ENCODE measurements at regions not wholly inside any gene's neighbourhood (a gene's known extent, or its start where the extent isn't known, plus 50 kb on each side); places are given as distances from the start of the nearest gene placed in this dataset.

- intact Hi-C loops (cut with micrococcal nuclease), result no loop called here
- Histone ChIP-seq H3K27me3 (ENCODE audit: low read depth) (no peaks in the 10 kb centered on the region), H3K36me3 (no peaks in the 10 kb centered on the region), H3K4me1 (no peaks in the 10 kb centered on the region), H3K27ac (replicated peaks) (no peak overlapping the region), H3K4me3 (no peak overlapping the region), H3K9me3 (replicated peaks) (peaks cover 19% of the 10 kb centered on the region)
- TF ChIP-seq CTCF (IDR thresholded peaks at IDR 0.05; ENCODE audit: borderline replicate concordance), result no peak
- no peak for DNase-seq
These were observed 570.4 kb downstream of the SI start for GRCh38 chr3:164507886-164508285.

- no peaks in the 10 kb centered on the region for H3K4me1 ChIP-seq
- no peak for DNase-seq
- intact Hi-C loops (cut with micrococcal nuclease), result no loop called here
These were observed 579.4 kb downstream of the SI start for GRCh38 chr3:164498917-164499316.

GRCh38 chr3:164488893-164489292 lies 589.4 kb downstream of the SI start:
- no peak overlapping the region for H3K27ac ChIP-seq (replicated peaks)
- no peak for TF ChIP-seq CTCF (IDR thresholded peaks at IDR 0.05; ENCODE audit: borderline replicate concordance)
- no peaks in the 10 kb centered on the region for H3K9me3 ChIP-seq (replicated peaks)
- no peak overlapping the region for H3K4me3 ChIP-seq
- intact Hi-C loops (cut with micrococcal nuclease), result no loop called here
- no peaks in the 10 kb centered on the region for H3K4me1 ChIP-seq
- no peak for DNase-seq
- no peaks in the 10 kb centered on the region for H3K27me3 ChIP-seq (ENCODE audit: low read depth)
- H3K36me3 ChIP-seq, result no peaks in the 10 kb centered on the region

More at GRCh38 chr3:164498917-164499316, 579.4 kb downstream of the SI start:
- H3K36me3 ChIP-seq, result no peaks in the 10 kb centered on the region
- peaks cover 14% of the 10 kb centered on the region for H3K9me3 ChIP-seq (replicated peaks)
- no peak overlapping the region for H3K27ac ChIP-seq (replicated peaks)
- TF ChIP-seq CTCF (IDR thresholded peaks at IDR 0.05; ENCODE audit: borderline replicate concordance), result no peak
- no peak overlapping the region for H3K4me3 ChIP-seq
- H3K27me3 ChIP-seq (ENCODE audit: low read depth), result no peaks in the 10 kb centered on the region

DNA sequence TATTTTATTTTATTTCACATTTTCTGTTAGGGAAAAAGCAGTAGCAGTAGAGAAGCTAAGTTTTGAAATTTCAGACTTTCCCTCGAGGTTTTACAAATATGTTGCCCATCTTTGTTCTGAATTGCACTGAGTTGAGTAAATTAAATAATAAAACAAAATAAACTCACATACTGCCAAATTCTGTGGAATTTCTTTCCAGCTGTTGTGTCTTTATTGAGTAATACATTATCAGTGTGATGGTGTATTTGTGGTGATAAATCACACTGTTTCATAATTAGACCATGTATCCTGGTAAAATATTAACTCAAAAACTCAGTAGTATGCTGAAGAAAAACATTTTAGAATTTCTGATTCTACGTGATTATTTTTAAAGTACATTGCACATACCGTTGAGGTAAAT lies 592.1 kb downstream of the SI start:
- no peaks in the 10 kb centered on the region for H3K4me1 ChIP-seq
- H3K4me3 ChIP-seq, result no peak overlapping the region
- TF ChIP-seq CTCF (IDR thresholded peaks at IDR 0.05; ENCODE audit: borderline replicate concordance), result no peak
- no peak for DNase-seq
- H3K27me3 ChIP-seq (ENCODE audit: low read depth), result no peaks in the 10 kb centered on the region
- no peaks in the 10 kb centered on the region for H3K36me3 ChIP-seq
- intact Hi-C loops (cut with micrococcal nuclease), result no loop called here
- H3K9me3 ChIP-seq (replicated peaks), result no peaks in the 10 kb centered on the region
- no peak overlapping the region for H3K27ac ChIP-seq (replicated peaks)

DNA sequence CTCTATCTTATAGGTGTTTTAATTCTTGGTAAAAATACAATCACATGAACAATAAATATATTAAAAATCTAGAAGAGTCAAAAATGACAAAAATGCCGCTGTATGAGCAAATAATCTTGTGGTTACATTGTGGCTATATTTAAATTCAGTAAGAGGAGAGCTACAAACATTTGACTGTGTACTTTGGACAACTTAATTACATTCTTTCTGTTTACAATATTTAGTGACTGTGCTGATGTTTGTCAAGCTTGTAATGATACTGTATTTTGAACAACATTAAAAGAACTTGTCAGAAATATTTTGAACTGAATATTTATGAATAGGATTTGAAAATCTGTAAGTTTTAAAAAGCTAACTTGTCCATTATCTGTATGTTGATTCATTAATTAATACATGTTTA lies 598.3 kb downstream of the SI start:
- no peak overlapping the region for H3K4me3 ChIP-seq
- H3K27ac ChIP-seq (replicated peaks), result no peak overlapping the region
- no peaks in the 10 kb centered on the region for H3K27me3 ChIP-seq (ENCODE audit: low read depth)
- no peaks in the 10 kb centered on the region for H3K36me3 ChIP-seq
- DNase-seq, result no peak
- TF ChIP-seq CTCF (IDR thresholded peaks at IDR 0.05; ENCODE audit: borderline replicate concordance), result no peak
- H3K4me1 ChIP-seq, result no peaks in the 10 kb centered on the region
- H3K9me3 ChIP-seq (replicated peaks), result no peaks in the 10 kb centered on the region
- intact Hi-C loops (cut with micrococcal nuclease), result no loop called here

GRCh38 chr3:164479406-164479805 lies 598.9 kb downstream of the SI start:
- Histone ChIP-seq H3K4me1 (no peaks in the 10 kb centered on the region), H3K27me3 (ENCODE audit: low read depth) (no peaks in the 10 kb centered on the region), H3K27ac (replicated peaks) (no peak overlapping the region), H3K4me3 (no peak overlapping the region), H3K36me3 (no peaks in the 10 kb centered on the region), H3K9me3 (replicated peaks) (no peaks in the 10 kb centered on the region)
- no peak for DNase-seq
- no peak for TF ChIP-seq CTCF (IDR thresholded peaks at IDR 0.05; ENCODE audit: borderline replicate concordance)
- intact Hi-C loops (cut with micrococcal nuclease), result no loop called here
